Esophagus squamous epithelium (tissue), 5 donors: ENCODE measurements at regions not wholly inside any gene's neighbourhood (a gene's known extent, or its start where the extent isn't known, plus 50 kb on each side); places are given as distances from the start of the nearest gene placed in this dataset.
"Not testable (repeated sequence)": the region's sequence is repeated elsewhere in the genome, so short reads cannot be mapped to it uniquely, and the experiment has no call there.

ENCODE experiments used
- DNase-seq: peaks from one replicate; lab custom pipeline; 2025; lab: John Stamatoyannopoulos, UW
- H3K27ac ChIP-seq, 4 donors: fragments of 200-600 bp; sonication (generic); one replicate each; pipeline ENCODE4 v1.5.1; 2016 to 2019; ENCODE audit warnings: mild to moderate bottlenecking in 1 of 4
- H3K27me3 ChIP-seq, 4 donors: fragments of 200-600 bp; sonication (generic); 1 replicate in 3 of 4; 2 replicates in 1 of 4; pipeline versions ENCODE4 v1.5.1 to v1.6.0; 2017 to 2021; ENCODE audit warnings: antibody characterized with exemption in 1 of 4
- H3K36me3 ChIP-seq, 3 donors: fragments of 200-600 bp; sonication (generic); one replicate each; pipeline ENCODE4 v1.5.1; 2016 to 2019
- H3K4me1 ChIP-seq, 3 donors: fragments of 200-600 bp; sonication (generic); one replicate each; pipeline ENCODE4 v1.5.1; 2017 to 2019
- H3K4me3 ChIP-seq, 4 donors: fragments of 200-600 bp; sonication (generic); 1 replicate in 3 of 4; 2 replicates in 1 of 4; pipeline ENCODE4 v1.5.1; 2016 to 2019; ENCODE audit warnings: mild to moderate bottlenecking in 2 of 4, moderate library complexity in 1 of 4
- H3K9me3 ChIP-seq, 3 donors: fragments of 200-600 bp; sonication (generic); one replicate each; pipeline ENCODE4 v1.5.1; 2016 to 2019
- CTCF ChIP-seq, 6 experiments: fragments of 450-650 bp in 4 of 6; fragments of 200-600 bp in 2 of 6; sonication (generic) in 2 of 6; IDR thresholded peaks; one replicate each; pipeline ENCODE4 v1.5.1; 2016 to 2019; ENCODE audit warnings: antibody characterized with exemption in 6 of 6, mild to moderate bottlenecking in 4 of 6, moderate library complexity in 4 of 6
- POLR2A ChIP-seq, 4 donors: fragments of 450-650 bp; IDR thresholded peaks; one replicate each; pipeline ENCODE4 v1.6.1; 2017; ENCODE audit warnings: antibody characterized with exemption in 4 of 4, mild to moderate bottlenecking in 4 of 4, moderate library complexity in 3 of 4
- WGBS, 2 donors: methylation state at CpG; one replicate each; pipeline ENCODE4 v1.1.5; 2018; 5-methylcytosine and 5-hydroxymethylcytosine counted together
- intact Hi-C: fragments of 100-400 bp; cut with DNase I; formaldehyde crosslinking; loops from one replicate; pipeline ENCODE4 v1.15.0; 2022
- donor health status: DM: yes; HTN: yes; CAD: no.

DNA sequence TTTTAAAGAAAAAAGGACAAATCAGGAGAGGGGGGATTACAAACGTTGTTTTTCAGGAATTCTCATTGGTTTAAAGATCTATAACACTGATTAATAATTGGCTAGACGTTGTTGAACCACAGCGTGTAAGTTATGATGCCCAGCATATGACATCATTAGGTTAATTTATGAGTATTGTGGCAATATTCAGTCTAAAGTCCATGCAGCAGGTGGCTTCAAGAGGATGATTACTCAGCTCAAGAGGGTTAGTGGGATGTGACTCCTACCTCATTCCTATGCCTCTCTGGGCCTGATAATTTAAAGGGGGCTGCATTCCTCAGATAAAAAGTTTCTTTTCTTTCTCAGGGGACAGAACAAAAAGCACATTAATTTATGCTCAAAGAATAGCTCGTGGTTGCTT lies 1309.0 kb downstream of the EPHA7 start:
- Histone ChIP-seq H3K4me1 (no peaks in the 10 kb centered on the region), H3K27ac (no peak overlapping the region), H3K27me3 (no peaks in the 10 kb centered on the region), H3K9me3 (no peaks in the 10 kb centered on the region), H3K36me3 (no peaks in the 10 kb centered on the region), H3K4me3 (no peak overlapping the region)
- no peak for TF ChIP-seq POLR2A (IDR thresholded peaks at IDR 0.05)
- intact Hi-C loops, result no loop called here
- 41 to 46% methylated on average over 4 of the region's 4 CpGs for WGBS, 2 donors
- DNase-seq, result no peak

GRCh38 chr6:92109956-92110355 lies 1309.4 kb downstream of the EPHA7 start:
- H3K4me1 ChIP-seq, result no peaks in the 10 kb centered on the region
- no peaks in the 10 kb centered on the region for H3K36me3 ChIP-seq
- no peak overlapping the region for H3K4me3 ChIP-seq
- no peak overlapping the region for H3K27ac ChIP-seq
- H3K9me3 ChIP-seq, result no peaks in the 10 kb centered on the region
- no peak for DNase-seq
- TF ChIP-seq CTCF (IDR thresholded peaks at IDR 0.05) (no peak), POLR2A (IDR thresholded peaks at IDR 0.05) (no peak)
- WGBS, 2 donors, result 61 to 62% methylated on average over 5 of the region's 5 CpGs
- intact Hi-C loops, result no loop called here
- H3K27me3 ChIP-seq, result no peaks in the 10 kb centered on the region

DNA sequence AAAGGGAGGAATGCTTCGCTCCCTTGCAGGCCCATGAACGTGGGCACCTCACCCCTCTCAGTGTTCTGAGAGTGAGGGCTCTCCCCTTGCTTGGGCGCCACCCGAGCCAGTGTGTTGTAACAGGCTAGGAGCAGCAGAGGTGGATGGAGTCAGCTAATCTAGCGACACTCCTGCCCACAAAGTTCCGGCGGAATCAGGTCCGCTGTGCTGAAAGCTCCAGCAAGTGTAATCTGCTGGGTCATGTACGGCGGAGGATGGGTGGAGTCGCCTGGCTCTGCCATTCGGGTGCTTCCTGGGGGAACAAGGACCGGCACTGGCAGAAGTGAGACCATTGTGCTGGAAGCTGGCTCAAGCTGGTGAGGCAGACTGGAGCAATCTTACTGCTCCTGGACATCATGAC lies 1310.1 kb downstream of the EPHA7 start:
- DNase-seq, result no peak
- no peaks in the 10 kb centered on the region for H3K4me1 ChIP-seq
- H3K9me3 ChIP-seq, result no peaks in the 10 kb centered on the region
- H3K4me3 ChIP-seq, result no peak overlapping the region
- 86 to 97% methylated on average over 5 to 8 of the region's 13 CpGs for WGBS, 2 donors
- no peaks in the 10 kb centered on the region for H3K36me3 ChIP-seq
- H3K27me3 ChIP-seq, result no peaks in the 10 kb centered on the region
- intact Hi-C loops, result no loop called here
- H3K27ac ChIP-seq, result no peak overlapping the region
- TF ChIP-seq CTCF (IDR thresholded peaks at IDR 0.05) (no peak), POLR2A (IDR thresholded peaks at IDR 0.05) (no peak)

DNA sequence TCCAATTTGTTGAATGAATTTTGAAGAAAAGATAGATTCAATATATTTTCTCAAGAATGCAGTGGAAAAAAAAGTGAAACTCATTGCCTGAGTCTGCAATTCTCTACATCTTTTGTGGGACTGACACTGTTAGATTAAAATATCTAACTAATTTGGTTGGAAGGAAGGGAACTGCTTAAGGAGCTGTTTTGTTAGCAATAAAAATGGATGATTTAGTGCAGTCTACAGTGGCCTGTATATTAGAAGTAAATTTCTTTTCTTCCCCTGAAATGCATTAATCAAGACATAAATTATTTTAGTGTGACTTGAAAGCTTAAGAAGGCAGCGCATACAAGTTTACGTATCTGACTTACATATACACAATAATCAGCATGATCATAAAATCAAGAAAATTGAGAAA lies 1332.6 kb downstream of the EPHA7 start:
- Histone ChIP-seq H3K9me3 (no peaks in the 10 kb centered on the region), H3K36me3 (no peaks in the 10 kb centered on the region), H3K4me3 (no peak overlapping the region), H3K27ac (no peak overlapping the region), H3K4me1 (no peaks in the 10 kb centered on the region), H3K27me3 (no peaks in the 10 kb centered on the region)
- intact Hi-C loops, result no loop called here
- WGBS, 2 donors, result 78 to 93% methylated on average over 2 of the region's 2 CpGs
- TF ChIP-seq POLR2A (IDR thresholded peaks at IDR 0.05), result no peak
- no peak for TF ChIP-seq CTCF (IDR thresholded peaks at IDR 0.05)
- no peak for DNase-seq

GRCh38 chr6:92083914-92084313 lies 1335.4 kb downstream of the EPHA7 start:
- H3K27me3 ChIP-seq, H3K4me3 ChIP-seq, H3K36me3 ChIP-seq, intact Hi-C loops, H3K9me3 ChIP-seq, H3K4me1 ChIP-seq, DNase-seq, H3K27ac ChIP-seq: not testable (repeated sequence)
- 80 to 84% methylated on average over 5 of the region's 5 CpGs for WGBS, 2 donors

DNA sequence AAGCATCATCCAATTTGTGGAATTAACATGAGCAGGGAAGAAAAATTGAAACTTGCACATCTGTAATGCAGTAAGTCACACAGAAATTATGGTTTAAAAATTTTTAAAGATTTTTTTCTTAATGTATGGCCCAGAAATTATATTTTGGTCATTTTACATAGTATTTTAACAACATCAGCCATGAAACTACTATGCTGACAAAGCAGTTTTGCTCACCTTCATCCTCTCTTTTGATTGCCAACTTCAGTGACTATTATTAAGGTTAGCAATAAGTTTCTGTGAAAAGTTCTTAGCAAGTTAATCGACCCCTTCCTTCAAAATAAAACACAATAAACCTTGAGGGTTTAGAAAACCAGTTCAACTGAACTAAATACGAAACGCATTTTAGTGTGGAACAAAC lies 1347.0 kb downstream of the EPHA7 start:
- Histone ChIP-seq H3K27me3 (no peaks in the 10 kb centered on the region), H3K9me3 (no peaks in the 10 kb centered on the region), H3K27ac (no peak overlapping the region), H3K36me3 (no peaks in the 10 kb centered on the region), H3K4me3 (no peak overlapping the region), H3K4me1 (no peaks in the 10 kb centered on the region)
- 68 to 76% methylated on average over 3 of the region's 3 CpGs for WGBS, 2 donors
- intact Hi-C loops, result no loop called here
- DNase-seq, result no peak
- TF ChIP-seq POLR2A (IDR thresholded peaks at IDR 0.05) (no peak), CTCF (IDR thresholded peaks at IDR 0.05) (no peak)
